Kidney (tissue), 13 donors: ENCODE measurements at regions not wholly inside any gene's neighbourhood (a gene's known extent, or its start where the extent isn't known, plus 50 kb on each side); places are given as distances from the start of the nearest gene placed in this dataset.
"Not testable (repeated sequence)": the region's sequence is repeated elsewhere in the genome, so short reads cannot be mapped to it uniquely, and the experiment has no call there.

Experiments
- DNase-seq, 5 donors: peaks; one replicate each; pipeline ENCODE4 v3.0.0-alpha.2; 2013 to 2020
- FAIRE-seq: peaks from 2 replicates; lab custom pipeline; 2012; peaks lifted over from hg19 to GRCh38; lab: Jason Lieb, UNC
- H3K27ac ChIP-seq, 2 donors: one replicate each; pipeline ENCODE4 v1.7.0; 2013; ENCODE audit warnings: low read depth in 2 of 2, low read length in 2 of 2, inconsistent platforms in 1 of 2
- H3K27me3 ChIP-seq: one replicate; pipeline ENCODE4 v1.7.1; 2013; ENCODE audit warnings: low read length, inconsistent platforms; ENCODE audit not compliant: control insufficient read depth, insufficient read depth
- H3K36me3 ChIP-seq, 3 donors: one replicate each; pipeline versions ENCODE4 v1.7.0 to v1.7.1; 2013; ENCODE audit warnings: low read length in 3 of 3, control low read depth in 1 of 3, inconsistent platforms in 1 of 3; ENCODE audit not compliant: insufficient read depth in 3 of 3, control insufficient read depth in 2 of 3
- H3K4me1 ChIP-seq, 3 donors: one replicate each; pipeline versions ENCODE4 v1.7.0 to v1.7.1; 2013; ENCODE audit warnings: low read length in 3 of 3, inconsistent platforms in 1 of 3, low read depth in 1 of 3; ENCODE audit not compliant: control insufficient read depth in 2 of 3, insufficient read depth in 2 of 3
- H3K4me3 ChIP-seq, 3 donors: one replicate each; pipeline versions ENCODE4 v1.7.0 to v1.8.1; 2013; ENCODE audit warnings: low read length in 3 of 3, control low read depth in 1 of 3, inconsistent platforms in 1 of 3
- H3K9ac ChIP-seq, 3 donors: one replicate each; pipeline versions ENCODE4 v1.7.0 to v1.7.1; 2013; ENCODE audit warnings: low read length in 3 of 3, control low read depth in 1 of 3, inconsistent platforms in 1 of 3
- H3K9me3 ChIP-seq, 3 donors: one replicate each; pipeline versions ENCODE4 v1.7.0 to v1.7.1; 2013; ENCODE audit warnings: low read length in 3 of 3, control low read depth in 1 of 3, inconsistent platforms in 1 of 3; ENCODE audit not compliant: control insufficient read depth in 2 of 3, insufficient read depth in 1 of 3
- CTCF ChIP-seq: IDR thresholded peaks from 3 replicates; pipeline ENCODE4 v1.5.1; 2012; ENCODE audit warnings: mild to moderate bottlenecking, moderate library complexity, borderline replicate concordance; ENCODE audit not compliant: insufficient read depth; ENCODE audit errors: extremely low read depth
- intact Hi-C: fragments of 100-400 bp; cut with DNase I; formaldehyde crosslinking; loops from one replicate; pipeline ENCODE4 v1.11.1; 2022
- donor health status: control.
- donor health status: control.
- donor health status: control.
- donor health status: control.
- donor health status: control.
- donor health status: DM: yes; HTN: yes; CAD: no.
- donor health status: Normal renal cell carcinoma (clear cell type).

DNA sequence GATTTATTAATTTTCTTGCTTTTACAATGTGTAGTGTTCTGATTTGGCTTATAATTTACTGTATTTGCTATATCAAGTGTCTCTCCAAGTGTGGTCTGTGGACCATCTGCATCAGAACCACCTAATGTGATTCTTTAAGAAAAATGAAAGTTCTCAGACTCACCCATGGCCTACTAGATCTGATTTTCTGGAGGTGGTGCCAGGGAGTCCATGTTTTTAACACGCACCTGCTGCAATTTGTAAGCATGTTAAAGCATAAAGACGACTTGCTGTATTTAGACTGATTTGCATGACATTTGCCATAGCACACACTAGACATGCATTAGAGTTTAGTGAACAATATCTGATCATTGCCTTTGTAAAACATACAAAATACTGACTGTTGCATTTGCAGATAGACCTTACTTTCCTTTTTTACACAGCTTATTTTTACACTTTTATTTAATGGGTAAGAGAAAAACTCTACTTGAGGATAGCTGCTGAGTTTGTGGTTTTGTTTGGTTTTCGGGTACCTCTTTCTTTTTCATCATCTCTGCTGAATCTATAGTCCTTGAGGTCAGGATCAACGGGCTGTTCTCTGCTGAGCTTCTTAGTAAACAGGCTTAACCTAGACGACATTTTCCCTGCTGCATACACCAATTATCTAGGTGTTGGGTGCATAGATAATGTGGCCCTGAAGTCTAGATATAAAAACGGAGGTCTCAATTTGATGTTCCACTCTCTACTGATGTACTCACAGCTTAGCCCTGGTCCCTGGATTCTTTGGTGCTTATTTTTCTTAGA lies 138.0 kb upstream of the ZNF366 start:
- H3K36me3 ChIP-seq: no peaks in the 10 kb centered on the region
- no peaks in the 10 kb centered on the region for H3K27me3 ChIP-seq
- DNase-seq (no peak), FAIRE-seq (no peak)
- no peaks in the 10 kb centered on the region for H3K9me3 ChIP-seq
- no peak overlapping the region for H3K27ac ChIP-seq
- TF ChIP-seq CTCF: no peak
- H3K4me1 ChIP-seq: no peaks in the 10 kb centered on the region
- intact Hi-C loops: no loop called here
- H3K4me3 ChIP-seq: no peak overlapping the region
- no peak overlapping the region for H3K9ac ChIP-seq

GRCh38 chr5:72644296-72644695 lies 137.1 kb upstream of the ZNF366 start:
- Histone ChIP-seq H3K9me3 (no peaks in the 10 kb centered on the region), H3K4me3 (no peak overlapping the region), H3K9ac (no peak overlapping the region), H3K27ac (no peak overlapping the region), H3K27me3 (no peaks in the 10 kb centered on the region), H3K4me1 (no peaks in the 10 kb centered on the region), H3K36me3 (no peaks in the 10 kb centered on the region)
- no peak for FAIRE-seq
- TF ChIP-seq CTCF: no peak
- intact Hi-C loops: no loop called here
- no peak for DNase-seq

- intact Hi-C loops: no loop called here
- FAIRE-seq (no peak), DNase-seq (no peak)
- H3K4me1 ChIP-seq: no peaks in the 10 kb centered on the region
- no peak overlapping the region for H3K9ac ChIP-seq
- H3K9me3 ChIP-seq: no peaks in the 10 kb centered on the region
- TF ChIP-seq CTCF: no peak
- H3K27ac ChIP-seq: no peak overlapping the region
- no peaks in the 10 kb centered on the region for H3K36me3 ChIP-seq
- H3K27me3 ChIP-seq: no peaks in the 10 kb centered on the region
- H3K4me3 ChIP-seq: no peak overlapping the region
Observed at GRCh38 chr5:72641164-72641563, 134.0 kb upstream of the ZNF366 start.

GRCh38 chr5:72637058-72637457 lies 129.8 kb upstream of the ZNF366 start:
- no peak for FAIRE-seq

GRCh38 chr5:72636565-72636964 lies 129.4 kb upstream of the ZNF366 start:
- H3K27ac ChIP-seq, H3K9ac ChIP-seq, FAIRE-seq, H3K4me1 ChIP-seq, intact Hi-C loops, DNase-seq, H3K9me3 ChIP-seq, H3K36me3 ChIP-seq, H3K4me3 ChIP-seq, H3K27me3 ChIP-seq: not testable (repeated sequence)

More at GRCh38 chr5:72637058-72637457, 129.8 kb upstream of the ZNF366 start:
- DNase-seq: no peak
- Histone ChIP-seq H3K4me3 (no peak overlapping the region), H3K4me1 (no peaks in the 10 kb centered on the region), H3K27me3 (no peaks in the 10 kb centered on the region), H3K9me3 (no peaks in the 10 kb centered on the region), H3K27ac (no peak overlapping the region), H3K36me3 (no peaks in the 10 kb centered on the region), H3K9ac (no peak overlapping the region)
- TF ChIP-seq CTCF: no peak
- intact Hi-C loops: no loop called here
